ENCODE measurements at regions not wholly inside any gene's neighbourhood (a gene's known extent, or its start where the extent isn't known, plus 50 kb on each side); places are given as distances from the start of the nearest gene placed in this dataset.
A peak's percentile ranks its signal among the peaks of the same experiment; 100 is the strongest.
"Not testable (repeated sequence)": the region's sequence is repeated elsewhere in the genome, so short reads cannot be mapped to it uniquely, and the experiment has no call there.

DNA sequence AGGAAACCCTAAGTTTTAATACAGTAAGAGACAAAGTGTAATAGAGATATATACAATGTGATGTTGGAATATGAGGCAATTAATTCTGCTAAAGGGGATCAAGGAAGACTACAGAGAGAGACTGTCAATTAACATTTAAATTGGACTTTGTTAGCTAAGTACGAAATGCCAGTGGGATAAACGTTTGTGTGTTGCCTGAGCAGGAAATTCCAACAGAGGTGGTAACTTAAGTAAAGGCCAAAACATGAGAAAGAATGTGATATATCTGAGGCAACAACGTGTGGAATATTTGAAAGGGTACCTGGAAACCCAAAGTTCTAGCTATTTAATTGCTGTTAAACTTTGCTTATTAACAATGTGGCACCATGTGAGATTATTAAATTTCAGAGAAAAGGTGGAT lies 1666.9 kb upstream of the WWC1 start:
- no peak for DNase-seq

DNA sequence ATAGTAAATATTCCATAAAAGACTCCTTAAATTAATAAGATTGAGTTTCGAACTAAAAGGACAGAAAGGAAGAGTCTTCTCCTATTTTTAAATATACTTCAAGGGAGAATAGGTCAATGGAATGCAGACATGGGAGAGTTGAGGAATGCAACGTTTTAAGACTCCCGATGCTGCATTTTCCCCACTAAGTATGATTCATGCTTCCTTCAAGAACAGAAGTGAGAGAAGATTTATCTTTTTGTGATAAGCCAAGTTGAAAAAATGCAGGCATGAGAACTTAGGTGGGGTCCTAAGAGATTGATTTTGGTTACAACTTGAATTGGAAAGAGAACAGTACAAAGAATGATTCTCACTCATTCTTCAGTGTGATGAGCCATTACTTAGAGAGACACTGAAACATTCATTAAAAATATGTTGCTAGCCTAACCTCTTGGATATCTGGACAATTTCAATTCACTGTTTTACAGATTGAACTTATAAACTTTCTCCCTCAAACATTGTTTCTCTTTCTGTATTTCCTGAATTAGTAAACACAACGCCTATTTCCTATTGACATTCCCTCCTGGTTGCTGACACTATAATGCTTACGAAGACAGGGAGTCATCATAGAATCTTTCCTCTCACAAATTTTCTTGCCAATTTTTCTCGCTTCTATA lies 1666.1 kb upstream of the WWC1 start:
- no peak for DNase-seq

DNA sequence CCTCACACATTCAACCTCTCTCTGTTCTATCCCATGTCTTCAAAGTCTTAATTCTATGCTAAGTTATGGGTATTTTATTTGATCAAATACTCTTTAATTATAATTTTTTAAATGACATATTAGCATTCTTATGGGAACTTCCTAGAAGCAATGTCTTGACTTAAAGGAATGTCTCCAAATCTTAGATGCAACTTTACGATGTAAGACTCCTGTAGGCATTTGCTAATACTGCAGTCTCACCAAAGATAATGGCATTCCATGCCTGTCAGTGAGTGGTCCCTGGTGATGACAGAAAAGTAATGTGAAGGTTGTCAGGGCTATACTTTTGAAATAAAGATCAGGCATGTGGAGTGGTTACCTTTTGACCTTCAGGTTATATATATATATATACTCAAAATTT lies 1654.2 kb upstream of the WWC1 start:
- no peak for DNase-seq

DNA sequence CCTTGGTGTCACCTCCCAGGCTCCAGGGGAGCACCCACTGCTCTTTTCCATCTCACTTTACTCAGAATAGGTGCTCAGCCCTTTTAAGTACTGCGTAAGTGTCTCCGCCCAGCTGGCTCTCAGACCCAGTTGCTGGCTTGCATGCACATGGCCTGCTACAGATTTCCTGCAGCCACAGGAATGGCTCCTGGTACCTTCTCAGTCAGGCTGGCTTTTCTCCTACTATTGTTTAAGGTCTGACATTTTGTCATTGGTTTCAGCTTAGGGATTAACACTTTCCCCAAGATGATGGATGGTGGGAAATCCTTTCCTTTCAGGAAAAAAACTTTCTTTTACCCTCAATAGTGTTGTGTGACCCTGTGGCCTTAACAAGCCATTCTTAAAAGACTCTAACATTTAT lies 1652.3 kb upstream of the WWC1 start:
- DNase-seq, result no peak

- DNase-seq, result not testable (repeated sequence)
Observed at GRCh38 chr5:166640136-166640535, 1651.3 kb upstream of the WWC1 start.

DNA sequence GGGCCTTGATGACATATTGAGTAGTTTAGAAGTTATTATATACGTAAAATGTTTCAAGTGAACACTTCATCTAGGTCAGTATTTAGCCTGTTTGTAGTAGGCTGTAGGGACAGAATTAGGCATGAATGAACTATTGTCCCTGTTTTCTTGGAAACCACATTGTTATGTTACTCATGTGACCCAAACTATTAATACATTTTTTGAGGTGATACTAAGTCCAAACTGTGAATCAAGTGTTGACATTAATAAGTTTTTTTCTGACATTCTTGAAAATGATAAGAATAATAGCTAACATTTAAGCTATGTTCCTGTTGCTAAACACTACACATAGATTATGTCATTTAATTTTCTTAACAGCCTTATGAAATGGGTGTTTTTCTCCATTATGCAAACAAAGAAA lies 1642.7 kb upstream of the WWC1 start:
- DNase-seq, result no peak

GRCh38 chr5:166649676-166650075 lies 1641.8 kb upstream of the WWC1 start:
- DNase-seq, result no peak

DNA sequence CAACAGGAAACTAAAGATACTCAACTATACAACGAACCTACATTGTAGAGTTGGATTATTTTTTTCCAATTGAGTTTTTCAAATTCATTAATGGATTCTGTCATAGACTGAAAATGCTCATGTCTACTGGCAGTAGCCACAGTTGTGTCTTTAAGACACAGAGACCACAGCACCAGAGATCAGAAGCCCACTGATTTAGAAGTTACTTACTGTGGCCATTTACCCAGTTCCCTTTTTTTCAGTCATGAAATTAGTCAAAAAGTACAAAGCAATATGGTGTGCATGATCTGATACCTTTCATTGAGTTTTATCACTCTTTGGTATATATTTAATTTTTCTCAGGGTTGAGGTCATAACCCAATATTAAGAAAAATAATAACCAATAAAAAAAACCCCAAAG lies 1640.2 kb upstream of the WWC1 start:
- no peak for DNase-seq

- DNase-seq, result no peak
Observed at GRCh38 chr5:166671811-166672210, 1619.6 kb upstream of the WWC1 start.

DNA sequence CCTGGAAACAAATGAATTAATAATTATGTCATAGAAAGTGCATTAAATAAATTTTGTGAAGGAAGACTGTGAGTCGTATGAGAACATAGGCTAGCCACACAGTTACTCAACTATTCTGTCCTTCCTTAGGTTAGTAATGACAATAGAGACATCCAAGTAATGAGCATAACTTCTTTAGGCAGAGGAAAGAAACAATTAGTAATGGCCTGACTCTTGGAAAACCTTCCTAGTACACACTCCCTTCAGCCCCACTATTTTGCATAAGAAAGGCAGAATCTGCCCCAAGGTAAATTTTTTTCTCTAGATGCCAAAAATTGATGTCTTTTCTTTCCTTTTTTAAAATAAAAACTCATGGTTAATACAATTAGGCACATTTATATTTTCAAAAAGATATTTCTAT lies 1619.0 kb upstream of the WWC1 start:
- no peak for DNase-seq

- DNase-seq, result no peak
Observed at GRCh38 chr5:166677891-166678290, 1613.6 kb upstream of the WWC1 start.

GRCh38 chr5:166679331-166679730 lies 1612.1 kb upstream of the WWC1 start:
- DNase-seq, result no peak

DNA sequence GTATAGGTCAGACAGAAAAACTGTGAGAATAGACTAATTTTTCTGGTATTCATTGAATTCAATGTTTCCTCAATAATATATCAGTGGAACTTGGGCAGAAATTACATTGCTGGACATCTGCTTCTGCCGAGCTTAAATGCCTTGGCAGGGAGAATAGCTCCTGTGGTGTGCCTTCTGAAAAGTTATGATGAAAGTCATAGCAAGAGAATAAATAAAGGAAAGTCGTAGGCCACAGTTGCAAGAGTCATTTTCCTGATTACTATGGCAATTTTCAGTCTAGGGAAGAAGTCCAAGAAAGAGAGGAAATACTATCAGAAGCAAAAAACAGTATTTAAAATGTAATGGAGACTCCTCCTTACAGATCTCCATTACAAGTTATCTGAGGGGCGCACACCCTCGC lies 1596.1 kb upstream of the WWC1 start:
- no peak for DNase-seq

GRCh38 chr5:166708291-166708690 lies 1583.2 kb upstream of the WWC1 start:
- no peak for DNase-seq

DNA sequence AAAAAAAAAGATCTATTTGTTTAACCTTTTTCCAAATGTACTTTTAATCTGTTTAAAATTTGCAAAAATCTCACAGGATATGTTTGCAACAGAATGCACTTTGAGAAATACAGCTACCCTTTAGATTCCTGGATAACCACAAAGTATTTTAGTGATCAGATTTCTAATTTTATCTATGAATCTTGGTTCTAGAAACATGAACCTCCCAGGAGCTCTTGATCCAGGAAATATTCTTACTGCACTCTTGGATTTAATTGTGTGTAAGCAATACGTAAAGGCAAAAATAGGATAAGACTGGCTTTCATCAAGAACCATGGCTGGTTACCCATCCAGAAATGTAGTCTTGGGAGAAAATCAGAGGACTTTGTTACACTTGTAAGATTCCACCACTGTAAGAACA lies 1581.8 kb upstream of the WWC1 start:
- DNase-seq, result no peak

DNA sequence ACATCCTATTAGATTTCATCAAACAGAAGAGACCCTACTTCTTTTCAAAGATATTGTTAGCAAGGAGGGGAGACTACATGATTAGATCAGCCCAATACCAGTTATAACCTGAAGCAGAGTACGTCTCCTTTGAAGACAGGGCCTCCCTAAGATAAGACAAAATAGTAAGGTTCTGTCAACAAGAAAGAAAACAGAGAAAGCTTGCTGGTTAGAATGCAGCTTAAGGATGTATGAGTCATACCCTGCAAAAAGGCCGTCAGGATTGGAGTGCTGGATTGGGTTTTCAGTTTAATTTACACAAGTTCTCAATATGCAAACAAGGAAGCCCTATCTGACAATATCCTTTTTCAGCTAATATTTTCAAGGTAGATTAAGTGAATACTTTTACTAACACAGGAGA lies 1581.2 kb upstream of the WWC1 start:
- DNase-seq, result no peak

DNA sequence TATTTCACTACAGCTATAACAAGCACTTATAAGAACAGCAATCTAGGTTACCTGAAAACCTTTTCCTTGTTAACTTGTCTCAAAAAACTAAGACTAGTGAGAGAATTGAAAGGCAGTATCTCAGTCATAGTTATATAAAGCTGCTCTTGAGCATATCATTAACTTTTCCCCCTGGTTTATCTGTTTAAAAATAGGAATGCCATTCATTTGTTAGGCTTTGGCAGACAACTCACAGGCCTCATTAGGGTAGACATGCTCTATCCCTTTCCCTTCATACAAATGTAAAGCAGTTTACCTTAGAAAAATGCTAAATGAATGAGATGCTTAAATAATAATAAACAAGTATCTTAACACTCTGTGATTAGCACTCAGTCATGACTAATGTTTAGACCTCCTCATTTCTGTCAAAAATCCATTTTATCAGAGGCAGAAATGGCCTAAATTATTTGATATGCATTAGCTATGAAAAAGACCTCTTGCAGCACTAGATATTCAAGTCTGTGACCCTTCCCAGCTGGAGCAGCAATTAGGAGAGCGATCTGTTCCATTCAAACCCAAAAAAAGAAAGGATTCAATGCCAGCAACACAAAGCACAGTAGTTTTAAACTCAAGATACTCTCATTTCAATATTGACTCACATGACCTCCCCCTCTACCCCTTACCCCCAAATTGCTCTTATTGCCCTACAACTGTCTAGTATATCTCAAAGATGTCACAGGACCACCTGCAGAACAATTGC lies 1578.8 kb upstream of the WWC1 start:
- DNase-seq, result no peak

DNA sequence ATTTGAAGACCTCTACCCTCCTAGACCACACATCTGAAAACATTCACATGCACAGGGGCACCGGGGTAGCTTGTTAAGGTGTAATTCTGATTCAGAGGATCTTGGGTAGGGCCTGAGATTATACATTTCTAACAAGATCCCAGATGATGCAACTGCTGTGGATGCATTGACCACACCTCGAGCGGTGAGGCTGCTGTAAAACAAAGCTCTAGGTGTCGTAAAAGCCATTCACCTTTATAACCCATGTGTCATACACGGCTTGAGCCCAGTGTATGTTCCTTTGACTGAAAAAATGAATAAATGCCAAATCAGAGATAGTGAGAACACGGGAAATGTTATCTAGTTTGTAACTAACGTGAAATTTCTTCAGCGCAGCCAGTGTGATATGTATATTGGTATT lies 1578.2 kb upstream of the WWC1 start:
- no peak for DNase-seq

GRCh38 chr5:166716856-166717492 lies 1574.5 kb upstream of the WWC1 start:
- no peak for DNase-seq

DNA sequence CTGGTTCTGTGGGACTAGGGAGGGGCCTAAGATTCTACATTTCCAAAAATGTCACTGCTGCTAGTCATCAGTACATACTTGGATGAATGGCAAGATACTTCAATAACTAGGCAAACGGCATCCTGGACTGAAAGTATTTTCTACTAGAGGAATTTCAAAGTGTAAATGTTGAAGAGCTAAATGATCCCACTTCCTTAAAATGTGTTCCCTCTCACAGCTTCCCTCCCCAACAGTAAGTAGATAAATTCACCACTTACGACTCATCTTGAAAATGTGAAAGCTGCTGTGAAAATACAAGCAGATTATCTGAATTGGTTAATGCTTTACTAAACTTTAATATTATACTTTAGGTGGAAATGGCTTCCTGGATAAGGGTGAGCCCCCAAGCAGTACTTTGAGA lies 1571.5 kb upstream of the WWC1 start:
- DNase-seq, result no peak

- no peak for DNase-seq
Observed at GRCh38 chr5:166722939-166723338, 1568.5 kb upstream of the WWC1 start.

DNA sequence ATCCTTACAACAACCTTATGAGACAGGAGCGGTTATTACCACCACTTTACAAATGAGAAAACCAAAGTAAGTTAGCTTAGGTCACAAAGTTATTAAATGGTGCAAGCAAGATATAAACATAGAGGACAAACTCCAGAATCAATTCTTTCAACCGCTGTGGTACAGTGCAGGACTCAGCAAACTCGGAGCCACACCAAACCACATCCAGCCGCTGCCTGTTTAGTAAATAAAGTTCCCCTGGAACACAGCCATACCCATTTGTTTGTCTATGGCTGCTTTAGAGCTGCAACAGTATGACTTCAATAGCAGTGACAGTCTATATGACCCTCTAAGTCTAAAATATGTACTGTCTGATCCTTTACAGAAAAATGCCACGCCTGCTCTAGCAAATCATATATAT lies 1567.2 kb upstream of the WWC1 start:
- peak in 1 of 2 experiments; percentile 1 for DNase-seq

- no peak for DNase-seq
Observed at GRCh38 chr5:166725593-166725992, 1565.9 kb upstream of the WWC1 start.

GRCh38 chr5:166726406-166726805 lies 1565.0 kb upstream of the WWC1 start:
- no peak for DNase-seq
